HepG2 (cell line): ENCODE measurements at regions not wholly inside any gene's neighbourhood (a gene's known extent, or its start where the extent isn't known, plus 50 kb on each side); places are given as distances from the start of the nearest gene placed in this dataset.

ENCODE experiments used
- ATAC-seq: fragments of 200-7000 bp; cut with Tn5 transposase; 3 replicates; pipeline ENCODE4 v1.9.1; 2020; ENCODE audit warnings: mild to moderate bottlenecking, moderate library complexity
- BruUV-seq: library from RNA; stranded (reverse); fragments of 400-500 nt; replicated peaks from 2 replicates; lab custom pipeline; 2021; lab: Mats Ljungman, UMichigan
- CTCF ChIA-PET: fragments of 300-600 bp; formaldehyde crosslinking; extraction: SDS; loops from one replicate; lab custom pipeline; 2021; ENCODE audit warnings: low total read pairs, inconsistent platforms, low intra/inter-chr PET ratio; lab: Yijun Ruan, JAX
- POLR2A ChIA-PET: fragments of 350-600 bp; sonication (Branson Sonifier 250); formaldehyde crosslinking; loops from one replicate; lab custom pipeline; 2020; ENCODE audit warnings: antibody characterized with exemption, inconsistent platforms; lab: Yijun Ruan, JAX
- DNase-seq: peaks from one replicate; pipeline ENCODE4 v3.0.0-alpha.2; 2015; ENCODE audit warnings: low spot score
- FAIRE-seq: peaks from 3 replicates; lab custom pipeline; 2011; peaks lifted over from hg19 to GRCh38; lab: Jason Lieb, UNC
- H2AFZ ChIP-seq: one replicate; pipeline ENCODE4 v1.6.1; 2011; ENCODE audit warnings: low read length, inconsistent platforms
- H3K27ac ChIP-seq: fragments of 300-600 bp; 3 replicates; pipeline ENCODE4 v1.8.0; 2011; ENCODE audit warnings: mixed run types, mild to moderate bottlenecking, mixed read lengths, low read length, inconsistent platforms; ENCODE audit not compliant: insufficient read depth; ENCODE audit errors: extremely low read length
- H3K27me3 ChIP-seq, 2 experiments: fragments of 200-600 bp in 1 of 2; 2 replicates in 1 of 2; 3 replicates in 1 of 2; pipeline versions ENCODE4 v1.6.0 to v1.8.0; 2011; ENCODE audit warnings: low read length in 2 of 2, mild to moderate bottlenecking in 2 of 2, moderate library complexity in 2 of 2, inconsistent platforms in 1 of 2; ENCODE audit not compliant: insufficient read depth in 2 of 2, control insufficient read depth in 1 of 2
- H3K36me3 ChIP-seq, 2 experiments: fragments of 200-600 bp in 1 of 2; replicated peaks in 1 of 2; 2 replicates in 1 of 2; 3 replicates in 1 of 2; pipeline versions ENCODE4 v1.5.1 to v1.8.0; 2011; ENCODE audit warnings: low read length in 2 of 2, inconsistent platforms in 1 of 2; ENCODE audit not compliant: insufficient read depth in 2 of 2, control insufficient read depth in 1 of 2
- H3K4me1 ChIP-seq: 2 replicates; pipeline ENCODE4 v1.5.1; 2012; ENCODE audit warnings: low read length, inconsistent platforms; ENCODE audit not compliant: insufficient read depth
- H3K4me2 ChIP-seq: 2 replicates; pipeline ENCODE4 v1.6.0; 2011; ENCODE audit warnings: low read depth, low read length, inconsistent platforms
- H3K4me3 ChIP-seq, 3 experiments: fragments of 200-600 bp in 1 of 3; sonication (generic), shearing (Covaris generic) in 1 of 3; replicated peaks in 1 of 3; 2 replicates each; pipeline ENCODE4 v1.5.1; 2011 to 2016; ENCODE audit warnings: low read length in 3 of 3, inconsistent platforms in 2 of 3, low read depth in 2 of 3, mild to moderate bottlenecking in 2 of 3, control low read depth in 1 of 3, mixed read lengths in 1 of 3; ENCODE audit not compliant: insufficient read depth in 1 of 3
- H3K79me2 ChIP-seq: one replicate; pipeline ENCODE4 v1.6.1; 2011; ENCODE audit warnings: low read length, inconsistent platforms; ENCODE audit not compliant: insufficient read depth
- H3K9ac ChIP-seq: 2 replicates; pipeline ENCODE4 v1.6.0; 2011; ENCODE audit warnings: mild to moderate bottlenecking, low read depth, low read length, inconsistent platforms; ENCODE audit not compliant: insufficient read depth
- H3K9me3 ChIP-seq: 2 replicates; pipeline ENCODE4 v1.5.1; 2012; ENCODE audit warnings: mild to moderate bottlenecking, low read length
- H4K20me1 ChIP-seq: 2 replicates; pipeline ENCODE4 v1.6.0; 2011; ENCODE audit warnings: inconsistent platforms, mild to moderate bottlenecking, low read length, moderate library complexity; ENCODE audit not compliant: insufficient read depth
- ELF4 ChIP-seq: sonication (generic); formaldehyde crosslinking; IDR thresholded peaks from 2 replicates; pipeline ENCODE4 v1.5.0; 2020; ENCODE audit warnings: missing genetic modification reagents, mild to moderate bottlenecking, moderate library complexity, borderline replicate concordance
- FOXA1 ChIP-seq, 2 experiments: fragments of 450-650 bp in 1 of 2; sonication (generic) in 1 of 2; formaldehyde crosslinking in 1 of 2; IDR thresholded peaks; 2 replicates each; pipeline versions ENCODE4 v1.4.0 to v1.6.1; 2016 to 2020; ENCODE audit warnings: missing genetic modification reagents in 1 of 2
- FOXK2 ChIP-seq: fragments of 450-650 bp; IDR thresholded peaks from 2 replicates; pipeline ENCODE4 v1.6.1; 2016
- HOXA5 ChIP-seq: sonication (generic); formaldehyde crosslinking; IDR thresholded peaks from 2 replicates; pipeline ENCODE4 v1.4.0; 2020; ENCODE audit warnings: missing genetic modification reagents
- SNAPC5 ChIP-seq: sonication (generic); formaldehyde crosslinking; IDR thresholded peaks from 2 replicates; pipeline ENCODE4 v1.8.1; 2023; ENCODE audit warnings: mild to moderate bottlenecking, missing genetic modification reagents, borderline replicate concordance
- THYN1 ChIP-seq: sonication (generic); formaldehyde crosslinking; IDR thresholded peaks from 2 replicates; pipeline ENCODE4 v1.8.1; 2023; ENCODE audit warnings: low read depth, mild to moderate bottlenecking, moderate library complexity, missing genetic modification reagents, borderline replicate concordance
- ZBTB34 ChIP-seq: sonication (generic); formaldehyde crosslinking; IDR thresholded peaks from 2 replicates; pipeline ENCODE4 v1.8.0; 2022; ENCODE audit warnings: mild to moderate bottlenecking, missing genetic modification reagents
- ZNF225 ChIP-seq: sonication (generic); formaldehyde crosslinking; IDR thresholded peaks from 2 replicates; pipeline ENCODE4 v1.4.0; 2020; ENCODE audit warnings: mild to moderate bottlenecking, missing genetic modification reagents
- ZNF24 ChIP-seq: fragments of 450-650 bp; IDR thresholded peaks from 2 replicates; pipeline ENCODE4 v1.6.1; 2017; ENCODE audit warnings: antibody characterized with exemption, mild to moderate bottlenecking
- ZNF775 ChIP-seq: sonication (generic); formaldehyde crosslinking; IDR thresholded peaks from 2 replicates; pipeline ENCODE4 v1.4.0; 2020; ENCODE audit warnings: missing genetic modification reagents, mild to moderate bottlenecking, moderate library complexity, borderline replicate concordance
- ZNF780A ChIP-seq: sonication (generic); formaldehyde crosslinking; IDR thresholded peaks from 2 replicates; pipeline ENCODE4 v1.8.0; 2022; ENCODE audit warnings: mild to moderate bottlenecking, missing genetic modification reagents, moderate library complexity
- in situ Hi-C: cut with HindIII; loops from 2 replicates; pipeline ENCODE4 v1.10.0; 2017; ENCODE audit warnings: low pct_unique_long_range_greater_than_20kb; ENCODE audit not compliant: extremely low pct_ligation_motif_present
- intact Hi-C: fragments of 100-400 bp; cut with micrococcal nuclease; formaldehyde crosslinking; loops from one replicate; pipeline ENCODE4 v1.10.0; 2022; ENCODE audit not compliant: unreplicated experiment
- TF ChIP-seq, protein P1 (sequence below), 2 experiments: sonication (generic) in 1 of 2; formaldehyde crosslinking in 1 of 2; IDR thresholded peaks; 2 replicates each; pipeline versions ENCODE4 v1.4.0 to v1.6.1; 2018 to 2020; ENCODE audit warnings: missing genetic modification reagents in 2 of 2, borderline replicate concordance in 1 of 2, low read depth in 1 of 2, mild to moderate bottlenecking in 1 of 2, missing biosample characterization in 1 of 2
- TF ChIP-seq, protein P2 (sequence below): sonication (generic); formaldehyde crosslinking; IDR thresholded peaks from 2 replicates; pipeline ENCODE4 v1.4.0; 2020; ENCODE audit warnings: missing genetic modification reagents, borderline replicate concordance

GRCh38 chr10:88097536-88097935, 234.1 kb downstream of the PTEN start:
- intact Hi-C loops = no loop called here
- POLR2A ChIA-PET = no interaction called here
- Histone ChIP-seq H3K27me3 (0 out of 5 replicates have a peak, but pooled peaks cover 0 to 3% of the 10 kb centered on the region in 2 experiments), H3K27ac (no peak overlapping the region), H3K36me3 (no peaks in the 10 kb centered on the region), H3K9ac (no peak overlapping the region), H3K4me1 (peaks cover 13% of the 10 kb centered on the region), H3K9me3 (no peaks in the 10 kb centered on the region), H3K4me3 (no peak overlapping the region), H3K79me2 (no peaks in the 10 kb centered on the region), H4K20me1 (no peaks in the 10 kb centered on the region), H3K4me2 (no peak overlapping the region), H2AFZ (no peak overlapping the region)
- CTCF ChIA-PET = no interaction called here
- TF ChIP-seq THYN1 (CRISPR knock-in tag) (no peak), ZNF24 (no peak)
- no peak for DNase-seq
- in situ Hi-C loops = no loop called here
- ATAC-seq = no peak
- FAIRE-seq = no peak
- no TSS peak for BruUV-seq

- Histone ChIP-seq H3K27me3 (peaks cover 0 to 2% of the 10 kb centered on the region in 2 experiments; a peak in 1 of 5 replicates), H3K9ac (no peak overlapping the region), H3K4me3 (no peak overlapping the region), H3K4me2 (no peak overlapping the region), H3K9me3 (no peaks in the 10 kb centered on the region), H4K20me1 (no peaks in the 10 kb centered on the region), H3K79me2 (no peaks in the 10 kb centered on the region), H3K36me3 (no peaks in the 10 kb centered on the region), H2AFZ (no peak overlapping the region), H3K27ac (no peak overlapping the region), H3K4me1 (peaks cover 12% of the 10 kb centered on the region)
- ATAC-seq (no peak), FAIRE-seq (no peak), DNase-seq (no peak)
- in situ Hi-C loops = loop anchor here (25.0 kb wide), 1 partner anchor 438 kb away; the partner anchor contains the start of gene PAPSS2
- CTCF ChIA-PET = no interaction called here
- TF ChIP-seq ELF4 (CRISPR knock-in tag) (no peak), ZBTB34 (CRISPR knock-in tag) (no peak), ZNF775 (no peak), FOXA1 (IDR thresholded peaks at IDR 0.05) (no peak), FOXA1 (CRISPR knock-in tag; IDR thresholded peaks at IDR 0.05) (no peak), ZNF780A (CRISPR knock-in tag) (no peak), HOXA5 (CRISPR knock-in tag) (no peak), FOXK2 (no peak), SNAPC5 (CRISPR knock-in tag) (no peak), ZNF225 (no peak)
- TF ChIP-seq, protein P1, sequence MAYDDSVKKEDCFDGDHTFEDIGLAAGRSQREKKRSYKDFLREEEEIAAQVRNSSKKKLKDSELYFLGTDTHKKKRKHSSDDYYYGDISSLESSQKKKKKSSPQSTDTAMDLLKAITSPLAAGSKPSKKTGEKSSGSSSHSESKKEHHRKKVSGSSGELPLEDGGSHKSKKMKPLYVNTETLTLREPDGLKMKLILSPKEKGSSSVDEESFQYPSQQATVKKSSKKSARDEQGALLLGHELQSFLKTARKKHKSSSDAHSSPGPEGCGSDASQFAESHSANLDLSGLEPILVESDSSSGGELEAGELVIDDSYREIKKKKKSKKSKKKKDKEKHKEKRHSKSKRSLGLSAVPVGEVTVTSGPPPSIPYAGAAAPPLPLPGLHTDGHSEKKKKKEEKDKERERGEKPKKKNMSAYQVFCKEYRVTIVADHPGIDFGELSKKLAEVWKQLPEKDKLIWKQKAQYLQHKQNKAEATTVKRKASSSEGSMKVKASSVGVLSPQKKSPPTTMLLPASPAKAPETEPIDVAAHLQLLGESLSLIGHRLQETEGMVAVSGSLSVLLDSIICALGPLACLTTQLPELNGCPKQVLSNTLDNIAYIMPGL (CRISPR knock-in tag; IDR thresholded peaks at IDR 0.05; ENCODE audit: borderline replicate concordance in 1 of 2, low read depth in 1 of 2) = no peak
- TF ChIP-seq, protein P2, sequence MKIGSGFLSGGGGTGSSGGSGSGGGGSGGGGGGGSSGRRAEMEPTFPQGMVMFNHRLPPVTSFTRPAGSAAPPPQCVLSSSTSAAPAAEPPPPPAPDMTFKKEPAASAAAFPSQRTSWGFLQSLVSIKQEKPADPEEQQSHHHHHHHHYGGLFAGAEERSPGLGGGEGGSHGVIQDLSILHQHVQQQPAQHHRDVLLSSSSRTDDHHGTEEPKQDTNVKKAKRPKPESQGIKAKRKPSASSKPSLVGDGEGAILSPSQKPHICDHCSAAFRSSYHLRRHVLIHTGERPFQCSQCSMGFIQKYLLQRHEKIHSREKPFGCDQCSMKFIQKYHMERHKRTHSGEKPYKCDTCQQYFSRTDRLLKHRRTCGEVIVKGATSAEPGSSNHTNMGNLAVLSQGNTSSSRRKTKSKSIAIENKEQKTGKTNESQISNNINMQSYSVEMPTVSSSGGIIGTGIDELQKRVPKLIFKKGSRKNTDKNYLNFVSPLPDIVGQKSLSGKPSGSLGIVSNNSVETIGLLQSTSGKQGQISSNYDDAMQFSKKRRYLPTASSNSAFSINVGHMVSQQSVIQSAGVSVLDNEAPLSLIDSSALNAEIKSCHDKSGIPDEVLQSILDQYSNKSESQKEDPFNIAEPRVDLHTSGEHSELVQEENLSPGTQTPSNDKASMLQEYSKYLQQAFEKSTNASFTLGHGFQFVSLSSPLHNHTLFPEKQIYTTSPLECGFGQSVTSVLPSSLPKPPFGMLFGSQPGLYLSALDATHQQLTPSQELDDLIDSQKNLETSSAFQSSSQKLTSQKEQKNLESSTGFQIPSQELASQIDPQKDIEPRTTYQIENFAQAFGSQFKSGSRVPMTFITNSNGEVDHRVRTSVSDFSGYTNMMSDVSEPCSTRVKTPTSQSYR (CRISPR knock-in tag) = no peak
- intact Hi-C loops = no loop called here
- POLR2A ChIA-PET = no interaction called here
- BruUV-seq = no TSS peak
Measured at GRCh38 chr10:88100281-88100680, 236.9 kb downstream of the PTEN start.
